ENCODE measurements at regions not wholly inside any gene's neighbourhood (a gene's known extent, or its start where the extent isn't known, plus 50 kb on each side); places are given as distances from the start of the nearest gene placed in this dataset.
"Not testable (repeated sequence)": the region's sequence is repeated elsewhere in the genome, so short reads cannot be mapped to it uniquely, and the experiment has no call there.

DNA sequence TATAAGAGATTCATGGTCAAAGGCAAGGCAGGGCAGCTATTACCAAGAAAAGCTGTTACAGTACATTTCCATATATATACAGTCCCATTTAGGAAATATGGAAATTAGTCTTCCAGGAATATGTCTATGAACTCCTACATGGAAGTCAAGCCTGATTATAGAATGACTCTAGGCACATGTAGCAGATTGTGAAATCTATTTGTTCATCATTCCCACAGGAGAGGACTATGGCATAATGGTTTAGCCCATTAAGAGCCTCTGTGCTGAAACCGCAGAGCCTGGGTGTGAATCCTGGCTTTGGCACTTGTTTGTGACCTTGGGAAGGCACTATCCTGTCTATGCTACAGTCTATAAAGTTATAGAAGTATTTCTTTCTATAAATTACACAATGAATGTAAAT, 764.8 kb downstream of the RAPGEF2 start:
- peaks cover 7% of the 10 kb centered on the region for H3K9me3 Mint-ChIP-seq
- H3K27me3 Mint-ChIP-seq: no peaks in the 10 kb centered on the region
- H3K4me3 Mint-ChIP-seq: no peak overlapping the region
- H3K27ac Mint-ChIP-seq: no peak overlapping the region
- no peak for ATAC-seq
- H3K36me3 Mint-ChIP-seq: no peaks in the 10 kb centered on the region
- no peak for DNase-seq (ENCODE audit: low spot score)
- no peaks in the 10 kb centered on the region for H3K4me1 Mint-ChIP-seq (ENCODE audit: low read depth in 2 of 2)

DNA sequence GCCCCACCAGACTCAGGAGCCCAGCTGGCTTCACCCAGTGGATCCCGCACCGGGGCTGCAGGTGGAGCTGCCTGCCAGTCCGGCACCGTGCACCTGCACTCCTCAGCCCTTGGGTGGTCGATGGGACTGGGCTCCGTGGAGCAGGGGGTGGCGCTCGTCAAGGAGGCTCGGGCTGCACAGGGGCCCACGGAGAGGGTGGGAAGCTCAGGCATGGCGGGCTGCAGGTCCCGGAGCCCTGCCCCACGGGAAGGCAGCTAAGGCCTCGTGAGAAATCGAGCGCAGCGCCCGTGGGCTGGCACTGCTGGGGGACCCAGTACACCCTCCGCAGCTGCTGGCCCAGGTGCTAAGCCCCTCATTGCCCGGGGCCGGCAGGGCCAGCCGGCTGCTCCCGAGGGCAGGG, 766.1 kb downstream of the RAPGEF2 start:
- not testable (repeated sequence) for DNase-seq (ENCODE audit: low spot score); H3K27ac Mint-ChIP-seq; H3K9me3 Mint-ChIP-seq; H3K4me1 Mint-ChIP-seq (ENCODE audit: low read depth in 2 of 2); H3K36me3 Mint-ChIP-seq; H3K4me3 Mint-ChIP-seq; H3K27me3 Mint-ChIP-seq; ATAC-seq

DNA sequence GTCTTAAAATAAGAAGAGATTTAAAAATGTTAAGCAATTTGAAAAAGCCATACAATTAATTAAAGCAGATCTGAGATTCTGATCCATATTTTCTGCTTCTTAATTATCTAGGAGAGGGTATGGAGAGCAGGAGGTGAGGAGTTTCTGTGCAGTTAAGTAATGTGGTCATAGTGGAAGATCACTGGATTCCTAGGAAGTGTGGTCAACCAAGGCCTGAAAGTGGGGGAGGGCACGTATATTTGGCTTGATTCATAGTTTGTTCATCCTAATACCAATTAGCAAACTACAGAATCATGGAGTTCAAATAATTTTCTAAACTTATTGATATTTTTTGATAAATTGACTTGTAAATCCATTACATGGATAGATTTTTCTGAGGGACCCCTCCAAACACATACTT, 768.3 kb downstream of the RAPGEF2 start:
- H3K9me3 Mint-ChIP-seq: peaks cover 12% of the 10 kb centered on the region
- H3K4me1 Mint-ChIP-seq (ENCODE audit: low read depth in 2 of 2): no peaks in the 10 kb centered on the region
- ATAC-seq (no peak), DNase-seq (ENCODE audit: low spot score) (no peak)
- H3K27me3 Mint-ChIP-seq: no peaks in the 10 kb centered on the region
- H3K4me3 Mint-ChIP-seq: no peak overlapping the region
- H3K36me3 Mint-ChIP-seq: peaks cover 4% of the 10 kb centered on the region
- H3K27ac Mint-ChIP-seq: no peak overlapping the region

DNA sequence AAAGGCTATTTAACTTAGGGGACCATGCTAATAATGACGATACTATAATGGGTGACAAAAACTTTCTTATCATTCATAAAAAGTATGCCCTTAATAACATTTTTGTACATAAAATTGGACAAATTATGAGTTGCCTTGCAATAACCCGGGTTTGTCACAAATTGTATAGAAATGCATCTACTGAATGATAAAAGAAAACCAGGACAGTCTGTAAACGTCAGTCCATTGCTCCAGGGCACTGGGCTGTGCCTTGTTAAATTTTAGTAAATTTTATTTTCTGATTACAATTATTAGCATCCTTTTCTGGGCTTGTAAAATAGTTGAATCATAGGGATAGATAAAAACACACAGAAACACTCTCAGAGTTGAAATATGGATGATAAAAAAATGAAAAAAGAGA, 778.3 kb downstream of the RAPGEF2 start:
- no peak overlapping the region for H3K4me3 Mint-ChIP-seq
- H3K27ac Mint-ChIP-seq: no peak overlapping the region
- ATAC-seq: no peak
- no peaks in the 10 kb centered on the region for H3K36me3 Mint-ChIP-seq
- no peaks in the 10 kb centered on the region for H3K27me3 Mint-ChIP-seq
- peaks cover 12% of the 10 kb centered on the region for H3K9me3 Mint-ChIP-seq
- no peaks in the 10 kb centered on the region for H3K4me1 Mint-ChIP-seq (ENCODE audit: low read depth in 2 of 2)
- no peak for DNase-seq (ENCODE audit: low spot score)

DNA sequence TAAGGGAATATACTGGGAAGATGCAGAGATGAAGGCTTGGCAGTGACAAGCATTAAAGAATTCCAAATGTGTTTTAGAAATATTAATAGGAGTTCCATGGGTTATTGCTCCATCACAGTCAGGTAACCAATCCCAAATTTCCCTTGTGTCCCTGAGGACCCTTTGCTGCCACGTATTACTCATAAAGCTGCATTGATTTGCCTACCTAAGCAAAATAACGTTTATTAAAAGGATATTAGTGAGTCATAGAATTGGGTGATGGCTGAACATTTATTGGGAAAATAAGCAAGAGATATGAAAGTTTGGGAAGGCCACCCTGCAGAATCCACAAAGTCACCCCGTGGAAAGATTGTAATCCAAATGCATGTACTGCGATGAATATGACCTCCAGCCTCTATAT, 782.1 kb downstream of the RAPGEF2 start:
- H3K4me3 Mint-ChIP-seq: no peak overlapping the region
- no peaks in the 10 kb centered on the region for H3K9me3 Mint-ChIP-seq
- no peak overlapping the region for H3K27ac Mint-ChIP-seq
- no peaks in the 10 kb centered on the region for H3K27me3 Mint-ChIP-seq
- DNase-seq (ENCODE audit: low spot score) (no peak), ATAC-seq (no peak)
- no peaks in the 10 kb centered on the region for H3K4me1 Mint-ChIP-seq (ENCODE audit: low read depth in 2 of 2)
- no peaks in the 10 kb centered on the region for H3K36me3 Mint-ChIP-seq

DNA sequence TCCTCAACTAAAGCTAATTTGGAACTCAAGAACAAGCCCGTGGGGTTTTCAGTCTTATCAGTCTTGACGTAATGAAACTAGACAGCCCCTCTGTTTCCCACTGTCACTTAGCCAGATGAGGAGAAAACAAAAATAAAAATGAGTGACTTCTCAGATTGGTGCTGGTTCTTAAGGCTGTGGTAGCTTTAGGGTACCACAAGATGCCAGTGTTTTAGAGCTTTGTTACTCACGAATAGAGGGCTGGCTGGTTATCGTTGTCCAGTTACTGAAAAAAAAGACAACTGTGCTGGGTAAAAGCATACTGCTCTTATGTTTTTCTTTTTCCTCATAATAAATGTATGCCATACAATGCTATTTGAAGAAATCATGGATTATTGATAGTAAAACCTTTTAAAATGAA, 796.7 kb downstream of the RAPGEF2 start:
- H3K27ac Mint-ChIP-seq: no peak overlapping the region
- no peaks in the 10 kb centered on the region for H3K27me3 Mint-ChIP-seq
- H3K4me3 Mint-ChIP-seq: no peak overlapping the region
- no peak for ATAC-seq
- no peaks in the 10 kb centered on the region for H3K36me3 Mint-ChIP-seq
- no peaks in the 10 kb centered on the region for H3K9me3 Mint-ChIP-seq
- DNase-seq (ENCODE audit: low spot score): no peak
- no peaks in the 10 kb centered on the region for H3K4me1 Mint-ChIP-seq (ENCODE audit: low read depth in 2 of 2)

DNA sequence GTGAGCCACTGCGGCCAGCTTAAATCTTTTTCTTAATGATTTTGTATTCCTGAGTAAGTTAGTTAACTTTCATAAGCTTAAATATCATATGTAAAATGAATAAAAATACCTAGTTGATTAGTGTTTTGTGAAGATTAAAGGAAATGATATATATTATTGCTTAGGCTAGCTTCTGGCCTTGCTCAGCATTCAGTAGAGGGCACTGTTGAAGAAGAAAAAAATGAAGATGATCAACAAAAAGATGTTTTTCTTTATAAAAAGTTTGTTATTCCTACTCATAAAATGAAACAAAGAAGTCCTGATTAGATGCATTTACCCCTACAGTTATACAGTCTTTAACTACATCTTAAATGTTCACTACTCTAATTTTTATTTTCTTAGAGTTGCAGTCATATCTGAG, 797.7 kb downstream of the RAPGEF2 start:
- ATAC-seq (no peak), DNase-seq (ENCODE audit: low spot score) (no peak)
- Mint-ChIP-seq H3K4me3 (no peak overlapping the region), H3K36me3 (no peaks in the 10 kb centered on the region), H3K27me3 (no peaks in the 10 kb centered on the region), H3K27ac (no peak overlapping the region), H3K9me3 (no peaks in the 10 kb centered on the region), H3K4me1 (ENCODE audit: low read depth in 2 of 2) (no peaks in the 10 kb centered on the region)

DNA sequence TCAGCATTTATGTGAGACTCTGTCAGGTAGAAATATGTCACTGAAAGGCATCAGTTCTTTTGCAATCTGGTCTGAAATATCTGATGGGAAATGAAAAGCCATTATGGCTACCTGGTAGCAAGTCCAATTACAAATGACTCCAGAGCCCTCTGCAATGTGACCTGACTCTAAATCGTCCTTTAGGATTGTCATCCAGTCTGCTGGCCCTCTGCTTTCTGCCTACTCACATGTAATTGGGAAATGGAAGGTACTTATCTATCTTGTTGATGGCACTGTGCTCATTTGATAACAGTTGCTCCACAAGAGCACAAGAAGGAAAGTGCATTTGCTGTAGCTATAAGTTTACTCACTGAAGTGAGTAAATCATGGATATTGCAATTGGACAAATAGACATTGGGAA, 799.8 kb downstream of the RAPGEF2 start:
- Mint-ChIP-seq H3K27me3 (no peaks in the 10 kb centered on the region), H3K4me3 (no peak overlapping the region), H3K4me1 (ENCODE audit: low read depth in 2 of 2) (no peaks in the 10 kb centered on the region), H3K27ac (no peak overlapping the region), H3K9me3 (peaks cover 3% of the 10 kb centered on the region), H3K36me3 (no peaks in the 10 kb centered on the region)
- ATAC-seq (no peak), DNase-seq (ENCODE audit: low spot score) (no peak)

DNA sequence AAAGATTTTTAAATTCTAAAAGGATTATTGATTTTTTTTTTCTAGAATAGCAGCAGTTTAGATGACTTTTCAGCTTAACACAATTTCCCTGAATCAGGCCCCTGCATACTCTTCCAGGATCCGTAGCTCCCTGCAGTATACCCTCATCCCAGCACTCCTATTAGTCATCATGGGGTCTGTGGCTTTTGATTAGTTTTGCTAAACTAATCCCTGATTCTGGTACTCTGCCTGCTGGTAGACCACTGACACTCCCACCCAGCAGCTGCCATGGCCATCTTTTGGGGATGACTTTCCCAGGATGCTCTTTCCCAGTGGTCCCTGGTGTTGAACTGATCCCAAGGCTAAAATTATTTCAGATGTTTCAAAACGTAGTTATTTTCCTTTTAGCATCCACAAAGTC, 802.0 kb downstream of the RAPGEF2 start:
- Mint-ChIP-seq H3K4me1 (ENCODE audit: low read depth in 2 of 2) (no peaks in the 10 kb centered on the region), H3K27me3 (no peaks in the 10 kb centered on the region), H3K4me3 (no peak overlapping the region), H3K36me3 (no peaks in the 10 kb centered on the region), H3K9me3 (peaks cover 7% of the 10 kb centered on the region), H3K27ac (no peak overlapping the region)
- DNase-seq (ENCODE audit: low spot score) (no peak), ATAC-seq (no peak)

DNA sequence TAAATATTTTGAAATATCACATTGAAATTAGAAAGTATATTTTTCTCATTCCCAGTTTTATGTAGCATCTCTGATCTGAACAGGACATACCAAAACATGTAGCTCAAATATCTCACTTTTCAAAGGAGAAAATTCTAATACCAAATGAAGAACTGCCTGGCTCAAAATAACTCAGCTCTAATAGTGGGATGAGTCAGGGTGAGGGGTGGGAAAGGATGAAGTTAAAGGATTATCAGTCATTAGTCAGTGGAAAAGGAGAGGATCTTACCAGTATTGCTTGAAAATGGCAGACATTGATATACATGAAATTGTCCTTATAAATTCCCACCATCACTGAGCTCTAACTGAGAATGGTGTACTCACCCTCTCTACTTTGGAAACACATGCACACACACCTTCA, 803.2 kb downstream of the RAPGEF2 start:
- no peaks in the 10 kb centered on the region for H3K27me3 Mint-ChIP-seq
- H3K4me1 Mint-ChIP-seq (ENCODE audit: low read depth in 2 of 2): no peaks in the 10 kb centered on the region
- no peaks in the 10 kb centered on the region for H3K36me3 Mint-ChIP-seq
- DNase-seq (ENCODE audit: low spot score): no peak
- H3K27ac Mint-ChIP-seq: no peak overlapping the region
- ATAC-seq: no peak
- H3K4me3 Mint-ChIP-seq: no peak overlapping the region
- peaks cover 13% of the 10 kb centered on the region for H3K9me3 Mint-ChIP-seq

DNA sequence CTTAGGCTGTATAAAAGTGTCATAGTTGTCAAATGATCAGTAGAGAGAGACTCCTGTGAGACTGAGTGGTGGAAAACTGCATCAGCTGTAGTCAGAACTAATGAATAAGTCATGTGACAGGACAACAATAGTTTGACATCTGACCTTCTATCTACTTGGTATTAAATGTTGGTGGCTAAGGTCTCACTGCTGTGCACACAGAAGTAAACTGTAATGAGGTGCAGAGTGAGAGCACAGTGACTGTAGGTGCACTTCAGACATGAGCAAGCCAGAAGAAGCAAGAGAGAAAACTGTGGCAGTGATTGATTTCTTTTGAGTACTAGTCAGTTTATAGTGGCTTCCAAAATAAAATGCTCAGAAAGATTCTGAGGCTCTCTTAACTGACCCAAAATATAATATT, 803.6 kb downstream of the RAPGEF2 start:
- ATAC-seq (no peak), DNase-seq (ENCODE audit: low spot score) (no peak)

DNA sequence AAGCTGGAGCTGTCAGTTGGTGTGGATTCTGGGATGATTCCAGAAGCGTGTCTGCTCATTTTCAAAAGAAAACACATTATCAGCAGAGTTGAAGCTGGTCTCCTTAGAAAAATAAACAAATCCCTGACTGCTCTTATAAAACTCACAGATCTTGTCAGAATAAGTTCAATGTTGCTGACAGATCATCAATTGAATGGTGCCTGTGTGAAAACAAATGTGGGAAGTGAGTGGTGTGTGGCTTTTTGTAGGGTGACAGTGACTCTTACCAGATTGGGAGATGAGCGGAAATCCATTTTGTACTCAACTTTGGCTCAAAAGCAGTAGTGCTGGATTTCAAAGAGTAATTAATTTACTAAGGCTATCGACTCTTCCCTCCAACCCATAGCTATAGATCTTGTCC, 807.8 kb downstream of the RAPGEF2 start:
- Mint-ChIP-seq H3K9me3 (peaks cover 17% of the 10 kb centered on the region), H3K36me3 (no peaks in the 10 kb centered on the region), H3K4me3 (no peak overlapping the region), H3K27ac (no peak overlapping the region), H3K4me1 (ENCODE audit: low read depth in 2 of 2) (no peaks in the 10 kb centered on the region), H3K27me3 (no peaks in the 10 kb centered on the region)
- no peak for ATAC-seq
- DNase-seq (ENCODE audit: low spot score): no peak

More for the DNA sequence above, 803.6 kb downstream of the RAPGEF2 start:
- Mint-ChIP-seq H3K36me3 (no peaks in the 10 kb centered on the region), H3K4me1 (ENCODE audit: low read depth in 2 of 2) (no peaks in the 10 kb centered on the region), H3K27ac (no peak overlapping the region), H3K9me3 (peaks cover 14% of the 10 kb centered on the region), H3K4me3 (no peak overlapping the region), H3K27me3 (no peaks in the 10 kb centered on the region)

DNA sequence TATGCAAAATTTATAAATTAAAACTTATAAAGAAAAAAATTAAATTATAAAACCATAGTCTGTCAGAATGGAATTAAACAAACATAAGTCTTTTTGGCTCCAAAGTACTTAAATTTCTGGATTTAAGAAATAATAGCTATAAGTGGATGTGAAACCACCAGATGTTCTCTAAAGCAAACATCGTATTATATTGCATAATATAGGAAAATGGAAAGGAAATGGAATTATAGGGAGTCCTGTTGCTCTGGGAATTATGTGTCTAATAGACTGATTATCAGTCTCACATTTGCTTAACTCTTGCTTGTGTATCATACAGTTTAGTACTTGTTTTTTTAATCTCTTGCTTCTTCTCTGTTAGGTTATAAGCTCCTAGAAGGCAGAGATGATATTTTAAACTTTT, 819.2 kb downstream of the RAPGEF2 start:
- Mint-ChIP-seq H3K27me3 (no peaks in the 10 kb centered on the region), H3K27ac (no peak overlapping the region), H3K4me3 (no peak overlapping the region), H3K4me1 (ENCODE audit: low read depth in 2 of 2) (no peaks in the 10 kb centered on the region), H3K36me3 (no peaks in the 10 kb centered on the region), H3K9me3 (peaks cover 10% of the 10 kb centered on the region)
- no peak for ATAC-seq
- DNase-seq (ENCODE audit: low spot score): no peak

DNA sequence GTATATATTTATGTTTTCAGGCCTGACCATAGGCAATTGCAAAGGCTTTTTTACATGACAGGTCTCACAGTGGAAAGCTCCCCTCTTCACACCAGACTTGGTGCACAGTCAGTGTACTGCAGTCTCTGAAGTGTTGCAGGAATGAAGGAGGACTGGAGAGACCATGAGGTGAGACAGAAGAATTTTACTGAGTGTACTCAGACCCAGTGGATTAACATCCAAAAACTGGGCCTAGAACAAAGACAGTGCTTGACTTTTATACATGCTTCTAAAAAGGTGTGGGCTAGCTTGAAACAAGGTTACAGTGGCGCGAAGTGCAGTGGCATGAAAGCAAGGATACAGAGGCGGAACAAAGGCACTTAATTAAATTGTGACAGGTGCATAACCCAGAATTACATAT, 822.9 kb downstream of the RAPGEF2 start:
- Mint-ChIP-seq H3K27ac (no peak overlapping the region), H3K4me3 (no peak overlapping the region), H3K36me3 (no peaks in the 10 kb centered on the region), H3K27me3 (no peaks in the 10 kb centered on the region), H3K9me3 (peaks cover 7% of the 10 kb centered on the region), H3K4me1 (ENCODE audit: low read depth in 2 of 2) (no peaks in the 10 kb centered on the region)
- ATAC-seq: no peak
- DNase-seq (ENCODE audit: low spot score): no peak

DNA sequence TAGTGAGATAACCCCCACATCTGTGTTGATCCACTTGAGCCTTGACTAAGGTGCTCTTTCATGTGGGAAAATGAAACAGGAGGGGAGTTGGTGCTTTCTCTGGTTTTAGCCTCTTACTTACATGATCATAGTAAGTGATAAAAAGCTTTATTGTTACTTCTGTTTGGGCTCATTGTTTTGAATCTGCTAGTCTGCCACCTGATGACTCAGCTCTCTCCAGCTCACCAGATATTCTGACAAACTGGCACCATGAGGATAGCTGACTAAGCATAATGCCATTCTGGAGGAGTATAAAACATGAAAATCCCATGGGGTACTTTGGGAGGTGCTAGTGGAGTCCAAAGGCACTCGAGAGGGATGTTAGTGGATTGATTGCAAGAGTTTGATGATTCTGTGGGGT, 824.0 kb downstream of the RAPGEF2 start:
- H3K27ac Mint-ChIP-seq: no peak overlapping the region
- no peak overlapping the region for H3K4me3 Mint-ChIP-seq
- H3K9me3 Mint-ChIP-seq: peaks cover 10% of the 10 kb centered on the region
- H3K4me1 Mint-ChIP-seq (ENCODE audit: low read depth in 2 of 2): no peaks in the 10 kb centered on the region
- no peak for DNase-seq (ENCODE audit: low spot score)
- no peak for ATAC-seq
- no peaks in the 10 kb centered on the region for H3K27me3 Mint-ChIP-seq
- peaks cover 2% of the 10 kb centered on the region for H3K36me3 Mint-ChIP-seq

All from natural killer cell treated with Interleukin-12 subunit alpha and Interleukin-12 subunit beta and Interleukin-15 and Interleukin-18, amount 100 ng/mL, for 72 hours (primary cell).